HG03159 (cell line): ENCODE measurements at regions not wholly inside any gene's neighbourhood (a gene's known extent, or its start where the extent isn't known, plus 50 kb on each side); places are given as distances from the start of the nearest gene placed in this dataset.
"Not testable (repeated sequence)": the region's sequence is repeated elsewhere in the genome, so short reads cannot be mapped to it uniquely, and the experiment has no call there.

Experiments
- ATAC-seq: cut with Tn5 transposase; IDR thresholded peaks from one replicate; pipeline ENCODE4 v1.9.1; 2021; ENCODE audit warnings: mild to moderate bottlenecking, moderate library complexity; ENCODE audit not compliant: unreplicated experiment

GRCh38 chrX:8027827-8028226 is 100.6 kb upstream of the PNPLA4 start:
- ATAC-seq: no peak

GRCh38 chrX:8025705-8026104 is 98.5 kb upstream of the PNPLA4 start:
- ATAC-seq: no peak

- no peak for ATAC-seq
Measured at GRCh38 chrX:8018934-8019333, 91.7 kb upstream of the PNPLA4 start.

GRCh38 chrX:8010105-8010504 is 82.9 kb upstream of the PNPLA4 start:
- no peak for ATAC-seq

- no peak for ATAC-seq
Measured at GRCh38 chrX:8005678-8006347, 78.6 kb upstream of the PNPLA4 start.

GRCh38 chrX:8003147-8003883 is 76.1 kb upstream of the PNPLA4 start:
- ATAC-seq: no peak

- ATAC-seq: no peak
Measured at GRCh38 chrX:7996851-7997250, 69.6 kb upstream of the PNPLA4 start.

- ATAC-seq: peak; percentile 82
Measured at GRCh38 chrX:7996414-7996813, 69.2 kb upstream of the PNPLA4 start.

GRCh38 chrX:7993873-7994272 is 66.7 kb upstream of the PNPLA4 start:
- no peak for ATAC-seq

GRCh38 chrX:7988013-7988759 is 61.0 kb upstream of the PNPLA4 start:
- ATAC-seq: not testable (repeated sequence)

- ATAC-seq: peak; percentile 81
Measured at GRCh38 chrX:7987160-7988012, 60.2 kb upstream of the PNPLA4 start.

- ATAC-seq: not testable (repeated sequence)
Measured at GRCh38 chrX:7986738-7987137, 59.5 kb upstream of the PNPLA4 start.

GRCh38 chrX:7985568-7985967 is 58.4 kb upstream of the PNPLA4 start:
- no peak for ATAC-seq

- ATAC-seq: no peak
Measured at GRCh38 chrX:7983581-7983980, 56.4 kb upstream of the PNPLA4 start.
